ENCODE measurements at regions not wholly inside any gene's neighbourhood (a gene's known extent, or its start where the extent isn't known, plus 50 kb on each side); places are given as distances from the start of the nearest gene placed in this dataset.

DNA sequence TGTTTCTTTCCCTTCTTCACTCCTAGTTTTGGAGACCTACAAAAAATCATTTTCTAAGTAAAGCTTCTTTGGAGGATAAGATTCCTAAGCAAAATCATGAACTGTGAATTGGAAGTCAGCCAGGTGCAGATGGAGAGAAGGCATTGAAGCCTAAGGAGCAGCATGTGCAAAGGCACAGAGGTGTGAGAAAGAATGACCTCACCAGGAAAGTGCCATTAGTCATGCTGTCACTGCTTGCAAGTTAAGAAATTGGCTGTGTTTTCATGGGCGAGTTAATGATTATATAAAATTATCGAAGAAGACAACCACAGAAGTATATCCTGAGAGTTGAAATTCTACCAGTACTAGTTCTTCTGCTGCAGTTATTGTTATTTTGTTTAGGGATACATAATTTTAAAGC, 80.3 kb upstream of the KLHL1 start:
- TF ChIP-seq GATA2 (IDR thresholded peaks at IDR 0.05; ENCODE audit: low read depth, low read length) (no peak), GATA3 (IDR thresholded peaks at IDR 0.05; ENCODE audit: low read depth, low read length) (no peak)
